ENCODE measurements at regions not wholly inside any gene's neighbourhood (a gene's known extent, or its start where the extent isn't known, plus 50 kb on each side); places are given as distances from the start of the nearest gene placed in this dataset.

- H3K27ac ChIP-seq = no peak overlapping the region
- no peak for ATAC-seq
- TF ChIP-seq POLR2A (IDR thresholded peaks at IDR 0.05) = no peak
- TF ChIP-seq CTCF (IDR thresholded peaks at IDR 0.05) = no peak
- H3K4me1 ChIP-seq = no peaks in the 10 kb centered on the region
- H3K4me3 ChIP-seq = no peak overlapping the region
- no peaks in the 10 kb centered on the region for H3K9me3 ChIP-seq
- no peak for DNase-seq
- no peaks in the 10 kb centered on the region for H3K27me3 ChIP-seq
- 89% methylated on average over 2 of the region's 2 CpGs for WGBS (ENCODE audit: insufficient coverage, low coverage, low lambda C conversion rate, missing lambda C conversion rate)
- intact Hi-C loops (cut with DNase I) = no loop called here
- no peaks in the 10 kb centered on the region for H3K36me3 ChIP-seq
Measured at GRCh38 chr1:192024881-192025280, 133.4 kb upstream of the RGS18 start.

GRCh38 chr1:192038567-192038966 lies 119.7 kb upstream of the RGS18 start:
- no peak for TF ChIP-seq CTCF (IDR thresholded peaks at IDR 0.05)
- TF ChIP-seq POLR2A (IDR thresholded peaks at IDR 0.05) = no peak
- WGBS (ENCODE audit: insufficient coverage, low coverage, low lambda C conversion rate, missing lambda C conversion rate) = 25% methylated on average over 1 of the region's 1 CpG
- Histone ChIP-seq H3K27me3 (no peaks in the 10 kb centered on the region), H3K4me1 (no peaks in the 10 kb centered on the region), H3K4me3 (no peak overlapping the region), H3K36me3 (no peaks in the 10 kb centered on the region), H3K27ac (no peak overlapping the region), H3K9me3 (no peaks in the 10 kb centered on the region)
- intact Hi-C loops (cut with DNase I) = no loop called here
- DNase-seq (no peak), ATAC-seq (no peak)

GRCh38 chr1:192045131-192045530 lies 113.1 kb upstream of the RGS18 start:
- no peaks in the 10 kb centered on the region for H3K27me3 ChIP-seq
- H3K9me3 ChIP-seq = no peaks in the 10 kb centered on the region
- intact Hi-C loops (cut with DNase I) = no loop called here
- ATAC-seq = no peak
- no peak overlapping the region for H3K4me3 ChIP-seq
- no peaks in the 10 kb centered on the region for H3K4me1 ChIP-seq
- 22% methylated on average over 3 of the region's 3 CpGs for WGBS (ENCODE audit: insufficient coverage, low coverage, low lambda C conversion rate, missing lambda C conversion rate)
- no peaks in the 10 kb centered on the region for H3K36me3 ChIP-seq
- no peak overlapping the region for H3K27ac ChIP-seq
- no peak for DNase-seq
- TF ChIP-seq CTCF (IDR thresholded peaks at IDR 0.05) (no peak), POLR2A (IDR thresholded peaks at IDR 0.05) (no peak)

GRCh38 chr1:192053531-192053971 lies 104.7 kb upstream of the RGS18 start:
- 37% methylated on average over 2 of the region's 2 CpGs for WGBS (ENCODE audit: insufficient coverage, low coverage, low lambda C conversion rate, missing lambda C conversion rate)
- TF ChIP-seq CTCF (IDR thresholded peaks at IDR 0.05) (no peak), POLR2A (IDR thresholded peaks at IDR 0.05) (no peak)
- intact Hi-C loops (cut with DNase I) = no loop called here
- no peaks in the 10 kb centered on the region for H3K27me3 ChIP-seq
- no peaks in the 10 kb centered on the region for H3K36me3 ChIP-seq
- no peak overlapping the region for H3K4me3 ChIP-seq
- H3K4me1 ChIP-seq = no peaks in the 10 kb centered on the region
- DNase-seq (no peak), ATAC-seq (no peak)
- no peak overlapping the region for H3K27ac ChIP-seq
- H3K9me3 ChIP-seq = no peaks in the 10 kb centered on the region

- no peak for DNase-seq
- Histone ChIP-seq H3K9me3 (no peaks in the 10 kb centered on the region), H3K4me3 (no peak overlapping the region), H3K27me3 (no peaks in the 10 kb centered on the region), H3K4me1 (no peaks in the 10 kb centered on the region), H3K27ac (no peak overlapping the region), H3K36me3 (no peaks in the 10 kb centered on the region)
- intact Hi-C loops (cut with DNase I) = no loop called here
- 48% methylated on average over 2 of the region's 2 CpGs for WGBS (ENCODE audit: insufficient coverage, low coverage, low lambda C conversion rate, missing lambda C conversion rate)
- ATAC-seq = no peak
- no peak for TF ChIP-seq POLR2A (IDR thresholded peaks at IDR 0.05)
- no peak for TF ChIP-seq CTCF (IDR thresholded peaks at IDR 0.05)
Measured at GRCh38 chr1:192057766-192058165, 100.5 kb upstream of the RGS18 start.
